CD14-positive monocyte (primary cell): ENCODE measurements at regions not wholly inside any gene's neighbourhood (a gene's known extent, or its start where the extent isn't known, plus 50 kb on each side); places are given as distances from the start of the nearest gene placed in this dataset.

Experiments
- DNase-seq, 3 donors: peaks; one replicate each; pipeline ENCODE4 v3.0.0-alpha.2; 2011 to 2022
- H2AFZ ChIP-seq: 2 replicates; pipeline ENCODE4 v1.6.0; 2012; ENCODE audit warnings: mild to moderate bottlenecking, low read depth, low read length, inconsistent platforms; ENCODE audit not compliant: insufficient read depth, poor library complexity, severe bottlenecking
- H3K27ac ChIP-seq, 2 donors: 1 replicate in 1 of 2; 2 replicates in 1 of 2; pipeline ENCODE4 v1.5.1; 2012 to 2013; ENCODE audit warnings: low read length in 2 of 2, control low read depth in 1 of 2, inconsistent platforms in 1 of 2, low read depth in 1 of 2, mild to moderate bottlenecking in 1 of 2
- H3K27me3 ChIP-seq, 2 donors: one replicate each; pipeline versions ENCODE4 v1.6.0 to v1.6.1; 2011 to 2013; ENCODE audit warnings: low read length in 2 of 2; ENCODE audit not compliant: control insufficient read depth in 2 of 2, insufficient read depth in 2 of 2
- H3K36me3 ChIP-seq, 2 donors: replicated peaks in 1 of 2; 1 replicate in 1 of 2; 2 replicates in 1 of 2; pipeline versions ENCODE4 v1.5.1 to v1.6.1; 2012 to 2013; ENCODE audit warnings: low read length in 2 of 2, control low read depth in 1 of 2, inconsistent platforms in 1 of 2, mild to moderate bottlenecking in 1 of 2; ENCODE audit not compliant: insufficient read depth in 2 of 2, control insufficient read depth in 1 of 2
- H3K4me1 ChIP-seq, 2 donors: 1 replicate in 1 of 2; 2 replicates in 1 of 2; pipeline versions ENCODE4 v1.5.1 to v1.6.1; 2012 to 2013; ENCODE audit warnings: low read length in 2 of 2, control low read depth in 1 of 2, inconsistent platforms in 1 of 2, mild to moderate bottlenecking in 1 of 2, moderate library complexity in 1 of 2; ENCODE audit not compliant: insufficient read depth in 2 of 2, control insufficient read depth in 1 of 2
- H3K4me2 ChIP-seq: replicated peaks from 2 replicates; pipeline ENCODE3; 2012; ENCODE audit warnings: low read length, moderate library complexity, mild to moderate bottlenecking; ENCODE audit not compliant: poor library complexity, severe bottlenecking; ENCODE audit errors: extremely low read depth
- H3K4me3 ChIP-seq, 3 experiments: fragments of 200-600 bp in 1 of 3; sonication (generic) in 1 of 3; replicated peaks in 1 of 3; 1 replicate in 2 of 3; 2 replicates in 1 of 3; pipeline ENCODE4 v1.5.1; 2011 to 2013; ENCODE audit warnings: low read length in 3 of 3, mild to moderate bottlenecking in 3 of 3, control low read depth in 2 of 3, low read depth in 2 of 3, inconsistent platforms in 1 of 3, moderate library complexity in 1 of 3
- H3K79me2 ChIP-seq: 2 replicates; pipeline ENCODE4 v1.6.0; 2012; ENCODE audit warnings: mild to moderate bottlenecking, control low read depth, inconsistent platforms, low read length, moderate library complexity; ENCODE audit not compliant: insufficient read depth
- H3K9ac ChIP-seq: 2 replicates; pipeline ENCODE4 v1.6.0; 2017; ENCODE audit warnings: low read length, mild to moderate bottlenecking; ENCODE audit not compliant: insufficient read depth, poor library complexity, severe bottlenecking
- H3K9me3 ChIP-seq, 2 donors: replicated peaks in 1 of 2; 1 replicate in 1 of 2; 2 replicates in 1 of 2; pipeline versions ENCODE4 v1.5.1 to v1.6.1; 2012 to 2013; ENCODE audit warnings: low read length in 2 of 2, control low read depth in 1 of 2; ENCODE audit not compliant: control insufficient read depth in 1 of 2, insufficient read depth in 1 of 2
- H4K20me1 ChIP-seq: 2 replicates; pipeline ENCODE4 v1.6.0; 2012; ENCODE audit warnings: mild to moderate bottlenecking, low read length, control low read depth, moderate library complexity; ENCODE audit not compliant: insufficient read depth
- H3K27ac Mint-ChIP-seq, 7 donors: one replicate each; pipeline ENCODE4 v1.8.0; 2020; ENCODE audit warnings: mild to moderate bottlenecking in 7 of 7, mixed read lengths in 7 of 7, moderate library complexity in 6 of 7, inconsistent platforms in 2 of 7
- H3K27me3 Mint-ChIP-seq, 3 donors: one replicate each; pipeline ENCODE4 v1.8.0; 2021 to 2022; ENCODE audit warnings: low read depth in 3 of 3, mild to moderate bottlenecking in 3 of 3, mixed read lengths in 3 of 3, moderate library complexity in 3 of 3, inconsistent platforms in 1 of 3
- H3K36me3 Mint-ChIP-seq, 2 donors: one replicate each; pipeline ENCODE4 v1.8.0; 2020; ENCODE audit warnings: mixed read lengths in 2 of 2, inconsistent platforms in 1 of 2, mild to moderate bottlenecking in 1 of 2
- H3K4me1 Mint-ChIP-seq: one replicate; pipeline ENCODE4 v1.8.0; 2020; ENCODE audit warnings: mild to moderate bottlenecking, mixed read lengths
- H3K4me3 Mint-ChIP-seq, 2 donors: one replicate each; pipeline ENCODE4 v1.8.0; 2020; ENCODE audit warnings: mild to moderate bottlenecking in 2 of 2, mixed read lengths in 2 of 2, moderate library complexity in 1 of 2
- H3K9me3 Mint-ChIP-seq, 7 donors: one replicate each; pipeline ENCODE4 v1.8.0; 2020 to 2022; ENCODE audit warnings: mixed read lengths in 7 of 7, mild to moderate bottlenecking in 6 of 7, moderate library complexity in 6 of 7, inconsistent platforms in 2 of 7
- WGBS: methylation state at CpG from one replicate; pipeline ENCODE4 v1.1.5; 2013; ENCODE audit warnings: missing lambda C conversion rate; ENCODE audit not compliant: insufficient coverage; 5-methylcytosine and 5-hydroxymethylcytosine counted together
- intact Hi-C, 2 donors: fragments of 100-400 bp; cut with micrococcal nuclease; formaldehyde crosslinking; loops; one replicate each; pipeline versions ENCODE4 v1.15.0 to v1.15.1; 2023
- TF ChIP-seq, protein P1 (sequence below): fragments of 200-600 bp; IDR thresholded peaks from one replicate; pipeline ENCODE4 v1.8.0; 2022; ENCODE audit warnings: antibody characterized with exemption, mild to moderate bottlenecking

DNA sequence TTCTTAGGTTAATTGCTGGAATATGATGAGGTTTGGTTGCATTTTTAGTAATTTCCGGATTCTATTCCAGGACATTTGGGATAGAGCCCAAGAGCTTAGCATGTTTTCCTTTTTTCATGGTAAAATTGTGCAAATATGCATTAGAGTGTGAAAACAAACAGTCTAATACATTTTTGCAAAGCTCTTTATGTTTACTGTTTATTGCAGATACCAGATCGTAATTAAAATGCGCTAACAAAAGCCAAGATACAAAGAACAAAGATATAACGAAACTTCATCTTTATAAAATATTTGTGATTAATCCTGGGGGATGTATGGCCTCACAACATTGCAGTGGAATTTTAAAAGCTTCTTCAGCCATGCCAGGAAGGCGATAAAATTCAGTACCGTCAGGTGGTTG lies 94.5 kb upstream of the TBC1D5 start:
- TF ChIP-seq, protein P1, sequence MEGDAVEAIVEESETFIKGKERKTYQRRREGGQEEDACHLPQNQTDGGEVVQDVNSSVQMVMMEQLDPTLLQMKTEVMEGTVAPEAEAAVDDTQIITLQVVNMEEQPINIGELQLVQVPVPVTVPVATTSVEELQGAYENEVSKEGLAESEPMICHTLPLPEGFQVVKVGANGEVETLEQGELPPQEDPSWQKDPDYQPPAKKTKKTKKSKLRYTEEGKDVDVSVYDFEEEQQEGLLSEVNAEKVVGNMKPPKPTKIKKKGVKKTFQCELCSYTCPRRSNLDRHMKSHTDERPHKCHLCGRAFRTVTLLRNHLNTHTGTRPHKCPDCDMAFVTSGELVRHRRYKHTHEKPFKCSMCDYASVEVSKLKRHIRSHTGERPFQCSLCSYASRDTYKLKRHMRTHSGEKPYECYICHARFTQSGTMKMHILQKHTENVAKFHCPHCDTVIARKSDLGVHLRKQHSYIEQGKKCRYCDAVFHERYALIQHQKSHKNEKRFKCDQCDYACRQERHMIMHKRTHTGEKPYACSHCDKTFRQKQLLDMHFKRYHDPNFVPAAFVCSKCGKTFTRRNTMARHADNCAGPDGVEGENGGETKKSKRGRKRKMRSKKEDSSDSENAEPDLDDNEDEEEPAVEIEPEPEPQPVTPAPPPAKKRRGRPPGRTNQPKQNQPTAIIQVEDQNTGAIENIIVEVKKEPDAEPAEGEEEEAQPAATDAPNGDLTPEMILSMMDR = no peak
- H3K27ac Mint-ChIP-seq = no peak overlapping the region
- Histone ChIP-seq H3K4me1 (peaks cover 0 to 3% of the 10 kb centered on the region in 2 donors), H3K9me3 (no peaks in the 10 kb centered on the region), H3K4me3 (no peak overlapping the region), H2AFZ (no peak overlapping the region), H3K27me3 (no peaks in the 10 kb centered on the region), H4K20me1 (no peaks in the 10 kb centered on the region), H3K36me3 (no peaks in the 10 kb centered on the region), H3K9ac (no peak overlapping the region), H3K27ac (no peak overlapping the region), H3K79me2 (no peaks in the 10 kb centered on the region), H3K4me2 (no peak overlapping the region)
- no peaks in the 10 kb centered on the region for H3K36me3 Mint-ChIP-seq
- no peak overlapping the region for H3K4me3 Mint-ChIP-seq
- peaks cover 0 to 2% (median 0%) of the 10 kb centered on the region in 7 donors for H3K9me3 Mint-ChIP-seq
- no peaks in the 10 kb centered on the region for H3K4me1 Mint-ChIP-seq
- WGBS = 100% methylated on average over 1 of the region's 6 CpGs
- no peak for DNase-seq
- H3K27me3 Mint-ChIP-seq = peaks cover 0 to 3% (median 0%) of the 10 kb centered on the region in 3 donors
- intact Hi-C loops = no loop called here

DNA sequence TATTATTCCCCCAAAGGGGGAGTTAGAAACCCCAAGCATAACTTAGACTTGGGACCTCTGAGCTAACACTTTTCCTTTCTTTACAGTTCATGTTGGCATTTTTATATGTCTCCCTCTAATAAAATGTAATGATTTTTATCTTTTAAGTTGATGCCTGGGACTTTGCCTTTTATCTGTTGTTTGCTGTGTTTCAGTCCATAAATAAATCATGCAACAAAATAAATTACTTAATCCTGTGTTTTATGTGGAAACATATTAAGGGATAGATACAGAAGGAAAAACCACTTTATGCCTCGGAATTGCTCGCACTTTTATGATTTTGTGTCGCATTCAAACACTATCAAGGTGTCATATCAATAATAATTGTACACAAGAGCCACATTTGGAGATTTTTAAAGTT lies 93.7 kb upstream of the TBC1D5 start:
- Histone ChIP-seq H3K9me3 (no peaks in the 10 kb centered on the region), H3K36me3 (no peaks in the 10 kb centered on the region), H4K20me1 (no peaks in the 10 kb centered on the region), H3K4me3 (no peak overlapping the region), H2AFZ (no peak overlapping the region), H3K27me3 (no peaks in the 10 kb centered on the region), H3K9ac (no peak overlapping the region), H3K79me2 (no peaks in the 10 kb centered on the region), H3K4me2 (no peak overlapping the region), H3K27ac (no peak overlapping the region), H3K4me1 (peaks cover 0 to 2% of the 10 kb centered on the region in 2 donors)
- Mint-ChIP-seq H3K4me3 (no peak overlapping the region), H3K9me3 (peaks cover 0 to 2% (median 0%) of the 10 kb centered on the region in 7 donors), H3K27ac (no peak overlapping the region), H3K27me3 (peaks cover 0 to 3% (median 0%) of the 10 kb centered on the region in 3 donors), H3K4me1 (peaks cover 3% of the 10 kb centered on the region), H3K36me3 (no peaks in the 10 kb centered on the region)
- TF ChIP-seq, protein P1 = no peak
- intact Hi-C loops = no loop called here
- no peak for DNase-seq
- no CpG with 5 or more reads among the region's 3 CpGs for WGBS
